Endothelial cell of hepatic sinusoid (primary cell): ENCODE measurements at regions not wholly inside any gene's neighbourhood (a gene's known extent, or its start where the extent isn't known, plus 50 kb on each side); places are given as distances from the start of the nearest gene placed in this dataset.

Experiments used
- in situ Hi-C: cut with HindIII; loops from 2 replicates; pipeline ENCODE4 v1.10.0; 2017; ENCODE audit warnings: low sequenced_read_pairs

DNA sequence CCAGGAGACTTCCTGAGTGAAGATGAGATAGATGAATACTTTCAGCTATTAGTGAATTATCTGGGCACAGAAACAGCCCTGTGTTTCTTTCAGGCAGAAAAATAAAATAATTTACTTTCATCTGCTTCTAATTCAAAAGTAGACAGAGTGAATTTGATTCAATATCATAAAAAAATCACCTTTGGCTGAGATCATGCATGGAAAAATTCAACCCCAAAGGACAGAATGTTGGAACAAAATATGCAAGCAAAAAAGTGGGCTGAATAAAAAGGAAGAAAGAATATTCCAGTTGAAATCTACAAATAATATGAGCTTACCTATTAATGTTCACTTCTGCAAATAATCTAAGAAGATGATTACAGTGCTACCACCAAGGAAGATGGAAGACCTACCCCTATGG lies 546.9 kb downstream of the TFAP2B start:
- in situ Hi-C loops, result no loop called here

DNA sequence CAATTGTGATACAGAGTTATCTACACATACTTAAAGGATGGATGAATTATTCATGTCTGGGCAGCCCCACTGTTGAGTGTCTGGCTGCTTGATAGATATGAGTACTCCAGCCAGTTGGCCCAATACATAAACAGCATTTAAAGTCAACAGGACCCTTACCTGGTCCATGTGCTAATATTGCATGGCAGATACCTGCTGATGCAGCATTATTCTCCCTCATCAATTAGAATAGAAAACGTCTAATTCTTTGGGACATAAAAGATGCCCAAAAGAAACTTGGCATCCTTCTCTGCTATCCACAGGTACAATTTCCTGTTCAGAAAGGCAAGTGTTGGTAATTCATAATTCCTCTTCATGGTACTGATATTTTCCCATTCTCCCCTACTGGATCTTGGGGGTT lies 550.8 kb downstream of the TFAP2B start:
- in situ Hi-C loops, result no loop called here

DNA sequence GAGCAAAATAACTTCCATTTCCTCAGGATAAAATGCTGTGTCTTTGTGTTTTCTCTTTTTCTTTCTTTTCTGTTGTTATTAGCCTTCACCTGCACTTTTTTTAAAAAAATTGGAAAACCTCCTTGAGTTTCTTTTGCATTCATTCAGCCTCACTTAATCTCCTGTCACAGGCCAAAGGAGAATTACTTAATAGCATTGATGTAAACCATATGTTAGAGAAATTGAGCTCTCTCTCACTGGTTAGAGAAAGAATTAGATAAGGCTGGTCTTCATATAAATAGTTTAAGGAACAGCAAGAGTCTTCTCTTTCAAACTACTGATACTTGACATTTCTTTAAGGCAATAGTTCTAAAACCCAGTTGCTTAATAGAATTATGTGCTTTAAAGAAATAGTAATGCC lies 564.2 kb downstream of the TFAP2B start:
- in situ Hi-C loops, result no loop called here

DNA sequence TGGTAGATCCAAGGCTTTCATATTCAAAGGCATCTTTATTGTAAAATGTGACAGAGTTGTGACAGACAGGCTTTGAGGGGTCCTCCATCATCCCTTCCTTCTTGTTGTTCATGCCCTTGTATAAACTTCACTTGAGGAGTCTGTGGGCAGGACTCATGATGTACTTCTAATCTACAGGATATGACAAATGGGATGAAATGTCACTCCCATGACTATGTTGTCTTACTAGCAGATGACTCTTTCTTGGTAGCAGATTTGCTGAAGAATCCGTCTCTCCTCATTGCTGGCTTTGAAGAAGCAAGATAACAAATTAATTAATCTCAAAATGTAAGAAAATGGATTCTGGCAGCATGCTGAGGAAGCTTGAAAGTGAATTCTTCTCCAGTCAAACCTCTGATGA lies 566.1 kb downstream of the TFAP2B start:
- in situ Hi-C loops, result no loop called here

DNA sequence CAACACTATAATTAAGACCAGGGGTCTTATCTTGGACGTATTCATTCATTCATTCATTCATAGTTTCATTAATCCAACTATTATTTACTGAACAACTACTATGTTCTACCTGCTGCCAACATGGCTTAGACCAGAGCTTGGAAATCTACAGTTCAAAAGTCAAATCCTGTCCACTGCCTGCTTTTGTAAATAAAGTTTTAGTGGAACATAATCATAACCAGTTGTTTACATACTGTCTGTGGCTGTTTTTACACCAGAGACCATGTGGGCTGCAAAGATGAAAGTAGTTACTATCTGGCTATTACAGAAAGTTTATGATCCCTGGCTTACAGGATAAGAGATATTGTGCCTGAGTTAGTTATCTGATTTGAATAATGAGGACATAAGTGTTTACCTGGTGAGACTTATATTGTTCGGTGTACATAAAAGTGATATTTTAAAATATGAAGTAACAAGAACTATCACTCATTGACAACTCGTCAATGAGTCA lies 567.7 kb downstream of the TFAP2B start:
- in situ Hi-C loops, result no loop called here

DNA sequence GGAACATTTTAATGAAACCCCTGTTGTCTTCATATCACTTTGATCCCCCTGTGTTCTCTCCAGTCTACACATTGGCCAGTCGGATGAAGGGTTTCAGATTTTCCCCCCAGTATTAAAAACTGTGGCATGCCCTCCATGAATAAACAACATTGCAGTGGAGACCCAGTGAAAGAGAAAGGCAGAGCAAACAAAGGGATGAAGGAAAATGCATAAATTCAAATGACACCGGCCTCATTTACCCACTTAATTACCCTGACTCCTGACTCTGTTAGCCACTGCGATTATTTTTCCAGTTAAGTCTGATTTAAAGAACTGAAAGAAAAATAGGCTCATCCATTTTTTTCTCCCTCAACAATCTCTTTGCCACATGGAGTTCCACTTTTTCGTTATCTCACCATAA lies 569.2 kb downstream of the TFAP2B start:
- in situ Hi-C loops, result no loop called here

DNA sequence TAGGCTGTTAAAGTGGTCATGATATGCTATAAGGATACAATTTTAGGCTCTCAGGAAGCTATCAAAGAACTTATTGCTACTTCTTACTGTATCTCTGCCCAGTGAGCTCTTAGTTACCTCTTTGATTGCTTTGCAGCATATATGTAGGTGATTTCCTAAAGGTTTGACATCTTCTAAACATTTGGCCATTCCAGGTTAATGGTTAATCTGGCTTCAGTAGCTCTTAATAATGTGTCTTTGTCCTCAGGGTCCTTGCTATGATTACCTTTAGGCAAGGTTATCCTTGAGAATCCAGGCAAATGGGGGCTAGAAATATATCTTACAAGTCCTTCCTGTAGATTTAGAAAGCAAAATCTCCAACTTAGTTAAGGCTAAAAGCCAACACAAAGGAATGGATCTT lies 575.4 kb downstream of the TFAP2B start:
- in situ Hi-C loops, result no loop called here

DNA sequence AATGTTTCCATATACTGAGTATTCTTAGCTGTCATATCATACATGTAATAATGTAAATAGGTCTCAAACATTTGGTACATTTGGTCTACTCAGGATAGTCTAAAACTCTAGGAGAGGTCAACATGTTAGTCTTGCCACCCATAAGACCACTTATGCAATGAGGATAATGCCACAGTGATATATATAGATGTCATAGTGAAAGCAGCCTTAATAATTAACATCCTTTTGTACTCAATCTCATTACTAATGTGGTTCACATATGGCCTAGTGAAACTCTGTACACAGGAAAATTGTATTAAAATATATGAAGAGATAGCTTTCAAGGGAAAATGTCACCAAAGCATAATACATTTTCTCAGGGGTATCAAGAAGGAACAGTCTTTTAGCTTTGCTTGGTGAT lies 577.9 kb downstream of the TFAP2B start:
- in situ Hi-C loops, result no loop called here

DNA sequence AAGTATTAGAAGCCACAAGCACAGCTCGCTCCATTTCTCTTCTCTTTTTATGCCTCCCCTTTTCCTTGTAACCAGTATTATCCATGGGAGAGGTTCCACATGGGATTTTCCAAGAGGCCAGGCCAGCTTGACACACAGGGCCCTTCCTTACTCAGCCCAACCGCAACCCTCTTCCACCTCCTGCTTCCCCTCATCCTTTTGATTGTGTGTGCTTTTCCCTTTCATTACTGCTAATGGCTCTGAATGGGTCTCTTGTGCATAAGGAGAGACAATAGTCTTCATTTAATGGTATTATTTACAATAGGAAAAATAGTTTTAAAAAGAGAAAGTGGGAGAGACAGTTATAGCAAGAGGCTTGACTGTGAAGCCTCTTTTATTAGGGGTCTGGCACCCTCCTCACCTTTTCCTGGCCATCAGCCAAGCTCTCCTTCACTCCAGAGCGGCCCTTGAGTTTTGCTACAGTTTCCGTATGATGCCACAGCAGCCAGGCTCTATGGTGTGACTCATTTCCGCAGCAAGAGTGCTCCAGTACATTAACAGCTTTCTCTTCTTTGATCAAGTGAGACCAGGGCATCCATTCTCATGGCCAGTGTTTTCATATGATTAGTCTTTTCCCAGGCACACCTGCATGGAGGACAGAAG lies 579.5 kb downstream of the TFAP2B start:
- in situ Hi-C loops, result no loop called here

DNA sequence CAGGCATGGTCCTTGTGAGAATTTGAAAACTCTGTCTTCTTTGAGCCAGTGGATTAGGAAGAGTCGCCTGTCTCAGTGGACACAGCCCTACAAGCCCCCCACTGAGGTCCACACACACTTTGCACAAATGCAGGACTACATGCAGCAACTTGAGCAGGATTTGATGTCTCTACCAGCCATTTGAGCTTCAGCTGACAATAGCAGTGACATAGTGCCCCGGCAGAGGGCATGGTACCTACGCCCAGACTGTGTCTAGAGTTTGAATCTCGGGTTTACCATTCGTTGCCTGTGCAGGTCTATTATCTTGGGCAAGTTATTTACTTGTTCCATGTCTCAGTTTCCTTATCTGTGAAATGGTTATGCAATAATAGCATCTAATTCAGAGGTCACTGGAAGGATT lies 580.1 kb downstream of the TFAP2B start:
- in situ Hi-C loops, result no loop called here

DNA sequence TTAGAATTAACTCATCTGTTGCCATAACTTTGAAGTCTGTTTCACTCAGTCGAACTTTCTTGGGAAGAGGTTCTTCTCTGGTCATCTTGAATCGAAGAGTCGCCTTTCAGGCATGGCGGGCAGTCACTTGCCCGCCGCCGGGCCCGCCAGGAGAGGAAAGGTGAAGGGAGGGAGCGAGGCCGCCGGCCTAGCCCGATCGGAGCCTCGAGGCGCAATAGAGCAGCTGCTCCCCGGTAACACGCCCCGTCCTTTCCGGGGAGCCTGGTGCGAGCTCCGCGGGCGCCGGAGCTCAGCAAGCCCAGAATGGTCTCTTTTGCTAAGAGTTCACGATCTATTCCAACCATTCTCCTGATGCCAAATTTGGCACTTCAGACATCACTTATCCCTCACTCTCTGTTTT lies 591.8 kb downstream of the TFAP2B start:
- in situ Hi-C loops, result no loop called here

DNA sequence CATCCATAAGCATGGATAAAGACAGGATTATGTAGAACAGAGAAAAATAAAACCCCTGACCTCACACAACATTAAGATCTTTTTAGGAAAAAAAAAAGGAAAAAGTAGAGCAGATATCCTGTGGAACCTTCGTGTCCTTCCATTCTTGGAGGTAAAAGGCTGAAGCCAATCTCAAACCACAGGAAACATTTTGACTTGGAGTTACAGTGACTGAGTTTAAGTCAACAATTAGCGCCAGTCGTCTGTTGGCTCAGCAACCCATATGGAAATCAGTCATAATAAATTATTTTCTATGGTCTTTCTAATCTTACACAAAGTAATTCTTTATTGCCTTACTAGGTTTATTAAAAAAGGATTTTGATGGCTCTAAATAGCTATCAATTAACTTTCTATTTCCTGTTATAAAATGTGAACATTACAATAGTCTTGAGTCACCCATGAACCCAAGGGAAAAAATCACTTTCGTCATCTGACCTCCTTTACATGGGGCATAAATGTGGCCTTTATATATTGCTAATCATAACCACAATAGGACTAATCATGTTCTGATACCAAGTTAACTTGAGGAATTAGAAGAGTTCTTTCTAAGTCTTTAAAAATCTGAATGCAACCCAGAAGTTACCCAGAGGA lies 592.9 kb downstream of the TFAP2B start:
- in situ Hi-C loops, result no loop called here

DNA sequence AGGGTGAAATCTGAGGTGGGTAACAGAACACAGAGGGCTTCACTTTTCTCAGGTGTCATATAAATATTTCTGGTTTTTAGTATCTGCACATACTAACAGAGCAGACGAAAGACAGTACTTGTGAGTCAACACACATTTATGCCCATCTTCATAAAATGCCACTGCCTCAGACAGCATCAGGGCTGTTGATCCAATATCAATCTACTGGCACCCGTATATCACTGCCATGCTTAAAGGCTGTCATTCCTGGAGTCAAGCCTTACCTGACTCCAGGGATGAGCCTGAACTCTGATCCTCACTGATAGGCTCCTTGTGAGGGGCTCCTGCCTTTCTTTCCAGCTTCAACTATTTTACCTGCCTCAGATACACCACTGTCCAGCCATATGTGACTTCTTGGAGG lies 595.7 kb downstream of the TFAP2B start:
- in situ Hi-C loops, result no loop called here

DNA sequence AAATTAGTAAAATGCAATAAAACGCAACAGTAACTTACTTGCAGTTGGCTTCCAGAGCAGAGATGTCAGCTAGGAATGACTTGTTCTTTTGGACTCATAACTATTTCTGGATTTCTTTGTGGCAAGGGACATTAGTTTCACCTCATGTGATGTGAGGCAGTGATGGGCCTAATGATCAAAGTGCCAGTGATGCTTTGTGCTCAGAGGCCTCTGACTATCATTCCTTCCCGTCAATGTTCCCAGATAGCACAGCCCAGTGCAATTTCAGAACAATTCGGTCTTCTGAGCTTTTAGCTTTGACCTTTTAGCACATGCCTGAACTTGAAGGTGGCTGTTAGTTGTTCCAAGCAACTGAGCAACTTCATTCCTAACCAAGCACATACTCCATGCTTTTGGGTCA lies 596.8 kb downstream of the TFAP2B start:
- in situ Hi-C loops, result no loop called here

DNA sequence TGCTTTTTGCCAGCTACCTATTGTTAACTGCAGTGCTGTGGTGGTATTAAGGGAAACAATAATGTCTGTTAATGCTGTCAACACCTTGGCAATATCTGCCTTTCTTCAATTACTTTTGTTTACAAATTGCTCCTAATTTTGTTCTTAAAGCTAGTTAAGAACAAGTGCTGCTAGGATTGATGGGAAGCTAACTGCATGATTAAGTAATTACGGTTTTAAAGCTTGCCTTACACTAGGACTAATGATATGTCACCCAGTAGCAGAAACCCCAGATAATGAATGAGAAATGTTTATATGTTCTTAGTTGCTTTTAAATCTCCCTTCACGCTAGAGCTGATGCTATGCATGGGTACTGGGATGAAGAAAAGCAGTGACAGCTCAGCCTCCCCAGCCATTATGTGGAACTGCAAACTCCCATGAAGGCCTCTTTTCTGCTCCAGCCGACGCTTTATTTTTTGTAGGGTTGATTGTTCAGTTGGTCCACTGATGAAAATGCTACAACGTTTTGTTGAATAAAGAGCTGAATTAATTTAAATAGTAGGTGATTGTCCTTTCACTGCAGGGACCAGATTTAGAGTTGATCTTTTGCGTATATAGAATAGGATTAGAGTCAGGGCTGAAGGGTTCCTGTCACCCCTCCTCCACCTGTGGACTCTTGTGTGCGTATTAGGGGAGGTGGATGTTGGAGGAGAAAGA lies 610.5 kb downstream of the TFAP2B start:
- in situ Hi-C loops, result no loop called here

DNA sequence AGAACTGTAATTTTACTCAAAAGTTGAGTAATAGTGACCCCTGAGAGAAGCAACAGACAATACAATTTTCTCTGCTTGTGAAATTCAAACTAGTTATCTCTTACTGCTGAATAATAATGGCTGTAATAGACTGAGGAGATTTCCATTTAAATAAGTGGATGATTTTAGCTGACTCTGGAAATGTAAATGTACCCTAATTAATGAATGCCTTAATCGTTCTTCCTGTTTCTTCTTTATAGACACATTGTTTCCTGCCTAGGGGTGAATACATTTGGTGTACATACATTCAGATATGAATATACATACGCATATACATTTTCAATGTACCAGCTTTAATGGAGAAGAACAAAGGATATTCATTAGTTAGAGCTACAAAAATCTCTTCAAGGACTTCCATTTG lies 611.9 kb downstream of the TFAP2B start:
- in situ Hi-C loops, result no loop called here

DNA sequence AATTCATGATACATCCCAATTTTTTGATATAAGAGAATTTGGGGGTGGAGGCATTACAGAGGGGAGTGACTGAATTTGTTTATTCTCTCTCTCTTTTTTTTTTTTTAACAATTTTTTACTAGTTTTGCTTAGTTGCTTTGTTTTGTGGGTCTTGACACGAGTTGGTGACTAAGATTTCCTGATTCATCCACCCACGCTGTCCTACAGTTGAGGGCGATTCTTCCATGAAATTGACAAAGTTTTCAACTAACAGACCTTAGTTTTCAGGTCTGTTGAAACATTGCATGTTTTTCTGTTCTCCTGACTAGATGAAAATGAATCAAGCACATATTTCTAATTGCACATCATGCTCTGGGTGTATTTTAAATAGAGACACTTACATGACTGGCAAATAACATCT lies 613.8 kb downstream of the TFAP2B start:
- in situ Hi-C loops, result no loop called here

DNA sequence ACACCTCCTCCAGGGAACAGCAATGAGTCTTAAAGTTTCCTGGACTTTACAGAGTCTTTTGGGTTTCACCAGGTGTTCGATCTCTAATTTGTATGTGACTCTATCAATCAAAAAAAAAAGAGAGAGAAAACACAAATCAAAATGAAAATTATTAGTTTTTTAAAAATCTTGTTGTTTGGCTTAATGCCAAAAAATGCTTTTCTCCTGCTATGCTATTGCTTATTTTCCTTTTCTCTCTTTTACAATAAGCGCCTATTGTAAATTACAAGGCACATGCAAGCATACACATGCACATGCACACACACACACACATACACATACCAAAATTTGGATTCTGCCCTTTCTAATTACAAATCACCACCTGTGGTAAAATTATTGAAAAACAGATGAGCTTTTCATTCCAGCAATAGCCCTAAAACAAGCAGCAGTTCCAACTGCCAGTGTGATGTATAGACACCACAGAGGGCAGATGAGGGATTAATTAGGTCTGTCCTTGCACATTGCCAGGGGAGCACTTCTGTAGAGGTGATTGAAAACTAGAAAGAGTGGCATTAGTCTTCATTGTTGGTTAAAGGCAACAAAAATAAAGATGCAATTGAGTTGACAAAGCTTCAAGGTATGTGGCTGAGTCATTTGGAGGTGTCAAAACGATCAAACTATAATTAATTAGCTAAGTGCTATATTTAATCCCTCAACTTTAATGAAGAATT lies 631.7 kb downstream of the TFAP2B start:
- in situ Hi-C loops, result no loop called here

DNA sequence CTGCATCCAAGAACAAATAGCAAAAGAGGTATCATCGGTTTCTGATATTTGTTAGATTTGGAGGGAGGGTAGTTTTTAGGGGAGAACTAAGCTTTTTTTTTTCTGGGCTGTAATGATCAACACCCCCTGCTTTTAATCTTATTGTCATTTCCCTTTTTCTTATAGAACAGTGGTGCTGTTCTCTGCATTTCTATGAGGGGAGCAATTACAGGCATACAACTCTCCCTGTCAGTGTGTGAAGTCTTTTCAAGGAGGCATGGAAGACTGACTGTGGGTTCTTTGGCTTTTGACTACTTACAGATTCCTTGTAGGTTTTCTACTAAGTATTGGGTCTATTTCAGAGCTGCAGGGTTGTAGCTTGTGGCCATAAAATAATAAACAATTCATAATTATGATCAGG lies 632.3 kb downstream of the TFAP2B start:
- in situ Hi-C loops, result no loop called here

DNA sequence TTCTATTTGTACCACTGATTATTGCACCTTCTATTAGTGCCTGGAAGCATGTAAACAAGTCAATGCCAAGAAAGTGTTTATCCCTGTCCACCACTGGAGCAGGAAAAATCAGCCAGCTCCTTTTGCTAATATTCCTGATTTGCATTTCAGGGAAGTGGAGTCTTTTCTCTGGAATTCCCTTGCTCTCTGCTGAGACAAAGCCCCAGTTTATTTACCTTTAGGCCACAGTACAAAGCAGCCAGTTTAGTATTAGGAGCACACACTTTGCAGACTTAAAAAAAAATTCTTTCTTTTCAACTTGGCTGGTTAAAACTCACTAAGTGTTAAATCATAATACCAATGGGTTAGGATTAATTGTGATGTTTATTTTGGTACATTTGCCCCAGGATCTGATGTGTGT lies 631.1 kb downstream of the PKHD1 start:
- in situ Hi-C loops, result no loop called here

DNA sequence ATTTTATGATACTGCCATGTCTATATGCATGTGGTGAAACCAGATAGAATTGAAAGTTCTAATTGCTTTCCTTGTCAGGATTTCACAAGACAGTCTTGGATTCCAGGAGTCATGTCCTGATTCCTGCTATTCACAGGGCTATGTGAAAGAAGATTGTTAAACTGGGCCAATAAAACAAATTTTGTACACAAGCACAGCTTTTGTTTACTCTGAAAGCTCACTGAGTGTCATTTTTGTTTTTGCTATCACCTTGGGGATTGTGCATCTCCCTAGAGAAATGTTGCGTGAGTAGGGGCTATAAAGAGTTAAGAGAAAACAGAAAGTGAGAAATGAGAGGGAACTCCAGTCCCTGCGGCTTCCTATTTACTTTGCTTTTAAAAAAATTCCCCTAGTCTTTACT lies 627.5 kb downstream of the PKHD1 start:
- in situ Hi-C loops, result no loop called here

DNA sequence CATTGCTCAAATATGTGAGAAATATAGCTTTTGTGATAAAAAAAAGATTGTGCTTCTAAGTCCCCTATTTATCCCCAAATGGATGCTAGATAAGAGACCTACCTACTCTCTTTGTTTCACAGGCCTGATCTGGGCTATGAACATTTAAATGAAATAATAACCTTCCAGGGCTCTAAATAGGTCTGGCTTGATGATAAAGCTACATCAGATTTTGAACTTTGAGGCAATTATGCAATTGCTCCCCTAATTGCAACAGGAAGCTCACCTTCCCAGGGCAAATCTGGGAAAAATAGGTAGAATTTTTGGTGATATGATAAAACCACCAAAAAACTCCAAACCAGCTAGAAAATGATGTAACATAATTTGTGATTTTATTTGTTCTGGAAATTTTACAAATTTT lies 624.5 kb downstream of the PKHD1 start:
- in situ Hi-C loops, result no loop called here
